22Rv1 (cell line): ENCODE measurements at regions not wholly inside any gene's neighbourhood (a gene's known extent, or its start where the extent isn't known, plus 50 kb on each side); places are given as distances from the start of the nearest gene placed in this dataset.

Experiments used
- CTCF ChIP-seq: fragments of 450-650 bp; IDR thresholded peaks from 2 replicates; pipeline ENCODE4 v1.5.1; 2017; ENCODE audit warnings: mild to moderate bottlenecking
- ZFX ChIP-seq: fragments of 450-650 bp; IDR thresholded peaks from 2 replicates; pipeline ENCODE4 v1.6.1; 2017; ENCODE audit warnings: antibody characterized with exemption, borderline replicate concordance

GRCh38 chr3:3639078-3639477, 160.2 kb upstream of the LRRN1 start:
- TF ChIP-seq CTCF (no peak), ZFX (no peak)
